IMR-90 (cell line): ENCODE measurements at regions not wholly inside any gene's neighbourhood (a gene's known extent, or its start where the extent isn't known, plus 50 kb on each side); places are given as distances from the start of the nearest gene placed in this dataset.

Source experiments
- ATAC-seq: fragments of 200-7000 bp; cut with Tn5 transposase; 2 replicates; pipeline ENCODE4 v1.9.1; 2020; ENCODE audit warnings: low read depth, mild to moderate bottlenecking, moderate library complexity
- BruUV-seq: library from RNA; stranded (reverse); fragments of 400-500 nt; replicated peaks from 2 replicates; lab custom pipeline; 2021; lab: Mats Ljungman, UMichigan
- CTCF ChIA-PET: fragments of 300-600 bp; formaldehyde crosslinking; extraction: SDS; loops from one replicate; lab custom pipeline; 2021; ENCODE audit warnings: antibody characterized with exemption; lab: Yijun Ruan, JAX
- POLR2A ChIA-PET: fragments of 300-600 bp; sonication (Branson Sonifier 250); formaldehyde crosslinking; loops from one replicate; lab custom pipeline; 2022; ENCODE audit warnings: antibody characterized with exemption; ENCODE audit not compliant: unreplicated experiment; lab: Charles Lee
- DNase-seq: peaks from one replicate; pipeline ENCODE4 v3.0.0; 2013
- H2AFZ ChIP-seq: replicated peaks from 2 replicates; pipeline ENCODE3; 2013; ENCODE audit warnings: low read length, mild to moderate bottlenecking; ENCODE audit not compliant: poor library complexity
- H2AK5ac ChIP-seq: 2 replicates; pipeline ENCODE4 v1.6.1; 2013; ENCODE audit warnings: low read depth, low read length, inconsistent platforms
- H2AK9ac ChIP-seq: replicated peaks from 2 replicates; pipeline ENCODE3; 2013; ENCODE audit warnings: mild to moderate bottlenecking, low read depth, low read length, moderate library complexity; ENCODE audit not compliant: poor library complexity
- H2BK120ac ChIP-seq: 2 replicates; pipeline ENCODE4 v1.6.1; 2013; ENCODE audit warnings: low read depth, low read length, inconsistent platforms
- H2BK15ac ChIP-seq: 3 replicates; pipeline ENCODE4 v1.6.1; 2013; ENCODE audit warnings: low read depth, low read length, inconsistent platforms
- H2BK20ac ChIP-seq: 2 replicates; pipeline ENCODE4 v1.6.1; 2013; ENCODE audit warnings: low read depth, mild to moderate bottlenecking, inconsistent platforms, low read length, moderate library complexity
- H2BK5ac ChIP-seq: 2 replicates; pipeline ENCODE4 v1.6.1; 2013; ENCODE audit warnings: mild to moderate bottlenecking, low read depth, low read length, inconsistent platforms; ENCODE audit not compliant: poor library complexity, severe bottlenecking
- H3K14ac ChIP-seq: replicated peaks from 2 replicates; pipeline ENCODE4 v1.6.1; 2013; ENCODE audit warnings: low read depth, low read length, inconsistent platforms
- H3K18ac ChIP-seq: 2 replicates; pipeline ENCODE4 v1.6.1; 2013; ENCODE audit warnings: low read depth, low read length, control low read depth
- H3K23ac ChIP-seq: 2 replicates; pipeline ENCODE4 v1.6.1; 2013; ENCODE audit warnings: low read depth, low read length, inconsistent platforms
- H3K27ac ChIP-seq: 2 replicates; pipeline ENCODE4 v1.5.1; 2013; ENCODE audit warnings: mild to moderate bottlenecking, control low read depth, low read length; ENCODE audit not compliant: insufficient read depth
- H3K27me3 ChIP-seq: 2 replicates; pipeline ENCODE4 v1.6.1; 2013; ENCODE audit warnings: low read length; ENCODE audit not compliant: control insufficient read depth, insufficient read depth
- H3K36me3 ChIP-seq: 2 replicates; pipeline ENCODE4 v1.6.1; 2013; ENCODE audit warnings: low read length, mixed read lengths; ENCODE audit not compliant: control insufficient read depth, insufficient read depth
- H3K4ac ChIP-seq: 2 replicates; pipeline ENCODE4 v1.6.1; 2013; ENCODE audit warnings: low read depth, low read length, inconsistent platforms
- H3K4me1 ChIP-seq: 2 replicates; pipeline ENCODE4 v1.6.1; 2013; ENCODE audit warnings: low read length, mixed read lengths; ENCODE audit not compliant: control insufficient read depth, insufficient read depth
- H3K4me2 ChIP-seq: 2 replicates; pipeline ENCODE4 v1.6.1; 2013; ENCODE audit warnings: low read depth, mild to moderate bottlenecking, control low read depth, low read length, moderate library complexity
- H3K4me3 ChIP-seq: 2 replicates; pipeline ENCODE4 v1.5.1; 2013; ENCODE audit warnings: low read depth, mild to moderate bottlenecking, control low read depth, low read length, moderate library complexity; ENCODE audit not compliant: insufficient read depth
- H3K56ac ChIP-seq: 2 replicates; pipeline ENCODE4 v1.6.1; 2013; ENCODE audit warnings: low read length, inconsistent platforms; ENCODE audit not compliant: insufficient read depth; ENCODE audit errors: extremely low read depth
- H3K79me1 ChIP-seq, 2 experiments: 2 replicates each; pipeline ENCODE4 v1.6.1; 2013; ENCODE audit warnings: low read length in 2 of 2, inconsistent platforms in 1 of 2, low read depth in 1 of 2
- H3K9ac ChIP-seq: 2 replicates; pipeline ENCODE4 v1.6.1; 2013; ENCODE audit warnings: low read depth, low read length, control low read depth
- H3K9me1 ChIP-seq: 2 replicates; pipeline ENCODE4 v1.6.1; 2013; ENCODE audit warnings: low read length, inconsistent platforms; ENCODE audit not compliant: insufficient read depth
- H3K9me3 ChIP-seq: 2 replicates; pipeline ENCODE4 v1.6.1; 2013; ENCODE audit warnings: low read length; ENCODE audit not compliant: control insufficient read depth, insufficient read depth
- H4K20me1 ChIP-seq: 2 replicates; pipeline ENCODE4 v1.6.1; 2013; ENCODE audit warnings: low read length, inconsistent platforms; ENCODE audit not compliant: insufficient read depth
- H4K5ac ChIP-seq: 2 replicates; pipeline ENCODE4 v1.6.1; 2013; ENCODE audit warnings: mild to moderate bottlenecking, low read depth, low read length, control low read depth
- H4K8ac ChIP-seq, 2 experiments: 2 replicates each; pipeline ENCODE4 v1.6.1; 2013; ENCODE audit warnings: low read depth in 2 of 2, low read length in 2 of 2, control low read depth in 1 of 2, inconsistent platforms in 1 of 2
- H4K91ac ChIP-seq: 2 replicates; pipeline ENCODE4 v1.6.1; 2013; ENCODE audit warnings: low read depth, low read length, inconsistent platforms; ENCODE audit not compliant: insufficient read depth
- FOS ChIP-seq: fragments of 150-350 bp; IDR thresholded peaks from 2 replicates; pipeline ENCODE4 v1.6.1; 2016; ENCODE audit warnings: low read depth, low read length
- NFE2L2 ChIP-seq: fragments of 150-350 bp; IDR thresholded peaks from 2 replicates; pipeline ENCODE4 v1.6.1; 2016; ENCODE audit warnings: low read depth, mild to moderate bottlenecking, low read length
- RCOR1 ChIP-seq: IDR thresholded peaks from 2 replicates; pipeline ENCODE4 v1.6.1; 2012; ENCODE audit warnings: mild to moderate bottlenecking, low read length, improper control_type of control experiment; ENCODE audit not compliant: insufficient replicate concordance
- WGBS, 2 experiments: methylation state at CpG; one replicate each; pipeline versions ENCODE4 v1.1.5 to v1.1.7; 2013; ENCODE audit warnings: missing lambda C conversion rate in 2 of 2; ENCODE audit not compliant: insufficient read length in 1 of 2; ENCODE audit errors: extremely low coverage in 2 of 2; 5-methylcytosine and 5-hydroxymethylcytosine counted together
- dilution Hi-C: fragments of 300-500 bp; cut with HindIII; formaldehyde crosslinking; loops from one replicate; pipeline ENCODE4 v1.14.3; 2018; ENCODE audit warnings: low sequenced_read_pairs; ENCODE audit not compliant: unreplicated experiment
- in situ Hi-C: fragments of 300-500 bp; cut with MboI; formaldehyde crosslinking; loops from 3 replicates; pipeline ENCODE4 v1.14.3; 2019; ENCODE audit warnings: low sequenced_read_pairs, inconsistent platforms, mixed read lengths
- intact Hi-C: fragments of 100-400 bp; cut with micrococcal nuclease; formaldehyde crosslinking; loops from 2 replicates; pipeline ENCODE4 v1.10.0; 2022

GRCh38 chr6:108779536-108780275, 68.5 kb upstream of the ARMC2 start:
- DNase-seq (peak; percentile 6), ATAC-seq (peak; percentile 28)
- BruUV-seq: no TSS peak
- TF ChIP-seq RCOR1 (no peak), NFE2L2 (no peak), FOS (no peak)
- no peaks in the 10 kb centered on the region for H4K20me1 ChIP-seq
- H4K91ac ChIP-seq: peak overlapping the region; percentile 52
- peaks cover 7% of the 10 kb centered on the region; the same call in 1 of the 2 replicates for H3K9me1 ChIP-seq
- H2BK5ac ChIP-seq: peak overlapping the region; percentile 61
- intact Hi-C loops (loop anchor here (5.0 kb wide), 3 partner anchors 102 to 202 kb away; no protein-coding TSS in a partner anchor), in situ Hi-C loops (loop anchor here (5.0 kb wide), 1 partner anchor 232 kb away; no protein-coding TSS in a partner anchor), dilution Hi-C loops (no loop called here)
- peak overlapping the region; percentile 37 for H3K14ac ChIP-seq
- no peaks in the 10 kb centered on the region for H3K27me3 ChIP-seq
- 100% methylated on average over 1 of the region's 6 CpGs; no CpG with 5 or more reads in 1 of the 2 experiments for WGBS, 2 experiments
- 0 out of 2 replicates have a peak overlapping the region, but pooled peaks have one; percentile 37 for H2BK120ac ChIP-seq
- peak overlapping the region; percentile 49 to 59; a peak in 3 of 4 replicates for H4K8ac ChIP-seq
- H3K4ac ChIP-seq: peak overlapping the region; percentile 61
- H3K79me1 ChIP-seq: peaks cover 0 to 4% of the 10 kb centered on the region in 2 experiments; a peak in 1 of 4 replicates
- peak overlapping the region; percentile 64; the same call in 1 of the 2 replicates for H3K27ac ChIP-seq
- H3K36me3 ChIP-seq: no peaks in the 10 kb centered on the region
- POLR2A ChIA-PET: interaction anchor here (0.5 kb wide), 1 partner anchor 204 kb away, joined by 3 read pairs; no protein-coding TSS in a partner anchor
- H3K4me2 ChIP-seq: peak overlapping the region; percentile 46; the same call in 1 of the 2 replicates
- H2AK5ac ChIP-seq: peak overlapping the region; percentile 61
- no peak overlapping the region for H3K56ac ChIP-seq
- H3K23ac ChIP-seq: 0 out of 2 replicates have a peak overlapping the region, but pooled peaks have one; percentile 25
- peak overlapping the region; percentile 51; the same call in 1 of the 2 replicates for H2BK20ac ChIP-seq
- peak overlapping the region; percentile 35 for H2AK9ac ChIP-seq
- H4K5ac ChIP-seq: peak overlapping the region; percentile 40; the same call in 1 of the 2 replicates
- no peak overlapping the region for H3K4me3 ChIP-seq
- peaks cover 9% of the 10 kb centered on the region for H3K4me1 ChIP-seq
- H3K9ac ChIP-seq: 0 out of 2 replicates have a peak overlapping the region, but pooled peaks have one; percentile 36
- H3K18ac ChIP-seq: peak overlapping the region; percentile 82
- H2BK15ac ChIP-seq: peak overlapping the region; percentile 54; the same call in 1 of the 3 replicates
- CTCF ChIA-PET: interaction anchor here (0.6 to 0.9 kb wide), 2 partner anchors 35 to 719 kb away, joined by 3 read pairs; no protein-coding TSS in a partner anchor
- no peaks in the 10 kb centered on the region for H3K9me3 ChIP-seq
- peak overlapping the region; percentile 8 for H2AFZ ChIP-seq
